ENCODE measurements at regions not wholly inside any gene's neighbourhood (a gene's known extent, or its start where the extent isn't known, plus 50 kb on each side); places are given as distances from the start of the nearest gene placed in this dataset.

DNA sequence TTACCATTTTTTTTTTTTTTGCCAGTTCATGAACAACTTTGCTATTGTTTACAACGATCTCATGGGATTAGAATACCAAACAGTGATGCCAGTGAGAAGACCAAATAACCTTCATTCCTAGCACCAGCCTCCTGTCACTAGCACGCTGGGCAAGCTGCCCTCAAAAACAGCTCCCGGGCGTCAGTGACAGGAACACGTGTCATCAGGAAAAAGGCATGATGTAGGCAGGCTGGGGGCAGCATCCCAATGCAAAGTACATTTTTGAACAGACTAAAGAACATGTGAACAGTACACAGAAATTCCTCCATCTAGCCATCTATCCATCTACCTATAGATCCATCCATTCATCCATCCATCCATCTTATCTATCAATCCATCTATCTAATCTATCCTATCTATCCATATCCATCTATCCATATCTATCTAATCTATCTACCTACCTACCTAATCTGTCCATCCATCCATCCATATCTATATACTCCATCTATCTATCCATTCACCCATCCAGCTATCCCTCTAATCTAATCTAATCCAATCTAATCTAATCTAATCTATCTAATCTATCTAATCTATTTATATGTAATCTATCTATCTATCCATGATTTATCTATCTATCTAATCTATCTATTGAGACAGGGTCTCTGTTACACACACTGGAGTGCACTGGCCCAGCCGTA lies 378.5 kb downstream of the SHANK2 start:
- Histone ChIP-seq H3K4me2 (ENCODE audit: insufficient read depth, low read length) (no peak overlapping the region), H3K9me3 (replicated peaks; ENCODE audit: control insufficient read depth, insufficient read depth, low read depth, low read length) (no peaks in the 10 kb centered on the region), H3K79me2 (ENCODE audit: control insufficient read depth, insufficient read depth, low read length) (no peaks in the 10 kb centered on the region), H4K20me1 (replicated peaks; ENCODE audit: control insufficient read depth, insufficient read depth, low read length) (peaks cover under 1% of the 10 kb centered on the region), H3K27ac (ENCODE audit: extremely low read depth, low read depth, low read length) (no peak overlapping the region), H3K4me1 (replicated peaks in 1 of 2; ENCODE audit: control insufficient read depth in 2 of 2, insufficient read depth in 2 of 2, low read length in 2 of 2) (no peaks in the 10 kb centered on the region), H3K9ac (ENCODE audit: insufficient read depth in 1 of 2, low read depth in 2 of 2, low read length in 2 of 2) (no peak overlapping the region), H3K27me3 (ENCODE audit: control insufficient read depth in 2 of 2, insufficient read depth in 2 of 2, low read length in 2 of 2) (peaks cover 3 to 38% of the 10 kb centered on the region in 2 experiments; a peak in 3 of 5 replicates), H3K36me3 (ENCODE audit: control insufficient read depth, insufficient read depth, low read length) (no peaks in the 10 kb centered on the region), H3K4me3 (no peak overlapping the region), H2AFZ (ENCODE audit: low read depth, low read length) (no peak overlapping the region), H3K9me1 (ENCODE audit: control insufficient read depth, insufficient read depth, low read length) (no peaks in the 10 kb centered on the region)
- intact Hi-C loops (cut with micrococcal nuclease), result no loop called here
- DNase-seq (ENCODE audit: extremely low read depth in 1 of 4, low spot score in 3 of 4), result no peak
- ATAC-seq, result no peak
- BruUV-seq (replicated peaks), result no TSS peak
- no peak for FAIRE-seq
- TF ChIP-seq ZNF134 (CRISPR knock-in tag; conservative IDR thresholded peaks at IDR 0.05), result no peak
- TF ChIP-seq DPF2 (IDR thresholded peaks at IDR 0.05), result 0 out of 2 replicates have a peak, but pooled peaks have one; percentile 20
- no peak for TF ChIP-seq ZNF717 (CRISPR knock-in tag; IDR thresholded peaks at IDR 0.05)
- 0 out of 4 replicates have a peak, but pooled peaks of 1 of the 2 experiments have one; percentile 27 for TF ChIP-seq TRIM24 (IDR thresholded peaks at IDR 0.05)
- TF ChIP-seq DIDO1 (tag; IDR thresholded peaks at IDR 0.05; ENCODE audit: low read depth), result no peak
- TF ChIP-seq ZNF263 (CRISPR knock-in tag; IDR thresholded peaks at IDR 0.05; ENCODE audit: borderline replicate concordance), result no peak
- TF ChIP-seq MTA1 (IDR thresholded peaks at IDR 0.05; ENCODE audit: borderline replicate concordance), result peak; percentile 86
- TF ChIP-seq, protein P1, sequence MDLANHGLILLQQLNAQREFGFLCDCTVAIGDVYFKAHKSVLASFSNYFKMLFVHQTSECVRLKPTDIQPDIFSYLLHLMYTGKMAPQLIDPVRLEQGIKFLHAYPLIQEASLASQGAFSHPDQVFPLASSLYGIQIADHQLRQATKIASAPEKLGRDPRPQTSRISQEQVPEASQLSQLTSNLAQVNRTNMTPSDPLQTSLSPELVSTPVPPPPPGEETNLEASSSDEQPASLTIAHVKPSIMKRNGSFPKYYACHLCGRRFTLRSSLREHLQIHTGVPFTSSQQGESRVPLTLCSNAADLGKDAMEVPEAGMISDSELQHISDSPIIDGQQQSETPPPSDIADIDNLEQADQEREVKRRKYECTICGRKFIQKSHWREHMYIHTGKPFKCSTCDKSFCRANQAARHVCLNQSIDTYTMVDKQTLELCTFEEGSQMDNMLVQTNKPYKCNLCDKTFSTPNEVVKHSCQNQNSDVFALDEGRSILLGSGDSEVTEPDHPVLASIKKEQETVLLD (IDR thresholded peaks at IDR 0.05), result peak; percentile 89
- TF ChIP-seq GATAD2A (IDR thresholded peaks at IDR 0.05), result peak; percentile 69; the same call in 1 of the 2 replicates
- no peak for TF ChIP-seq KDM1A (IDR thresholded peaks at IDR 0.05)
- TF ChIP-seq PYGO2 (tag; IDR thresholded peaks at IDR 0.05), result no peak
- TF ChIP-seq MYNN (IDR thresholded peaks at IDR 0.05), result no peak
- TF ChIP-seq MYNN (CRISPR knock-in tag; IDR thresholded peaks at IDR 0.05), result no peak
- TF ChIP-seq GATAD2B (IDR thresholded peaks at IDR 0.05; ENCODE audit: borderline replicate concordance), result peak; percentile 62; the same call in 1 of the 2 replicates
- peak; percentile 80 for TF ChIP-seq DACH1 (IDR thresholded peaks at IDR 0.05; ENCODE audit: partially characterized antibody)
- TF ChIP-seq ZFPM2 (CRISPR knock-in tag; IDR thresholded peaks at IDR 0.05), result peak; percentile 52; the same call in 1 of the 2 replicates
- TF ChIP-seq, protein P2, sequence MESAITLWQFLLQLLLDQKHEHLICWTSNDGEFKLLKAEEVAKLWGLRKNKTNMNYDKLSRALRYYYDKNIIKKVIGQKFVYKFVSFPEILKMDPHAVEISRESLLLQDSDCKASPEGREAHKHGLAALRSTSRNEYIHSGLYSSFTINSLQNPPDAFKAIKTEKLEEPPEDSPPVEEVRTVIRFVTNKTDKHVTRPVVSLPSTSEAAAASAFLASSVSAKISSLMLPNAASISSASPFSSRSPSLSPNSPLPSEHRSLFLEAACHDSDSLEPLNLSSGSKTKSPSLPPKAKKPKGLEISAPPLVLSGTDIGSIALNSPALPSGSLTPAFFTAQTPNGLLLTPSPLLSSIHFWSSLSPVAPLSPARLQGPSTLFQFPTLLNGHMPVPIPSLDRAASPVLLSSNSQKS (CRISPR knock-in tag; IDR thresholded peaks at IDR 0.05), result no peak
- TF ChIP-seq GATA2 (CRISPR knock-in tag; IDR thresholded peaks at IDR 0.05), result peak; percentile 62
- TF ChIP-seq CREBBP (IDR thresholded peaks at IDR 0.05; ENCODE audit: low read depth, low read length), result peak; percentile 91
- no peak for TF ChIP-seq SNIP1 (IDR thresholded peaks at IDR 0.05; ENCODE audit: low read depth)
- TF ChIP-seq BCOR (IDR thresholded peaks at IDR 0.05), result peak; percentile 79; the same call in 1 of the 2 replicates
- ChIA-PET CTCF (ENCODE audit: low intra/inter-chr PET ratio) (no interaction called here), POLR2A (interaction anchor here (0.6 kb wide), 1 partner anchor 731 kb away, joined by 3 read pairs; no protein-coding TSS in a partner anchor)
- 0% methylated on average over 6 of the region's 6 CpGs for WGBS (ENCODE audit: insufficient coverage, low coverage, missing lambda C conversion rate)
- in situ Hi-C loops (cut with MboI), result no loop called here

Measured in K562 (cell line).